ENCODE measurements at regions not wholly inside any gene's neighbourhood (a gene's known extent, or its start where the extent isn't known, plus 50 kb on each side); places are given as distances from the start of the nearest gene placed in this dataset.

DNA sequence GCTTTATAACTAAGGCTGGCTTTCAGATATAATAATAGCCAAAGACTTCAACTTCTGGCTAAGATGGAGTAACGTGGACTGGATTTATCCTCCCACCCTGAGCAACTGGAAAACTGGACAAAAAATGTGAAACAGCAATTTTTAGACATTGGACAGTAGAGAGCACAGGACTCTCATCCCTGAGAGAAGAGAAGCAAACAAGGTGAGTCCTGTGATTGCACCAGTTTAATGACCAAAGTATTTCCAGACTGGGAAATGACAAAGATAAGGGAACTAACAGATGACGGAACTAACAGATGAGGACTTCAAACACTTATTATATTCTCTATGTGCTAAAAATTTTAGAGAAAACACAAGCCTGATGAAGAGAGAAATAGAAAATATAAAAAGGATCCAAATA, 175.7 kb upstream of the SLC25A13 start:
- no peak for TF ChIP-seq EZH2 (IDR thresholded peaks at IDR 0.05; ENCODE audit: borderline replicate concordance, low read depth, low read length, poor library complexity, severe bottlenecking)
- TF ChIP-seq, protein P1, sequence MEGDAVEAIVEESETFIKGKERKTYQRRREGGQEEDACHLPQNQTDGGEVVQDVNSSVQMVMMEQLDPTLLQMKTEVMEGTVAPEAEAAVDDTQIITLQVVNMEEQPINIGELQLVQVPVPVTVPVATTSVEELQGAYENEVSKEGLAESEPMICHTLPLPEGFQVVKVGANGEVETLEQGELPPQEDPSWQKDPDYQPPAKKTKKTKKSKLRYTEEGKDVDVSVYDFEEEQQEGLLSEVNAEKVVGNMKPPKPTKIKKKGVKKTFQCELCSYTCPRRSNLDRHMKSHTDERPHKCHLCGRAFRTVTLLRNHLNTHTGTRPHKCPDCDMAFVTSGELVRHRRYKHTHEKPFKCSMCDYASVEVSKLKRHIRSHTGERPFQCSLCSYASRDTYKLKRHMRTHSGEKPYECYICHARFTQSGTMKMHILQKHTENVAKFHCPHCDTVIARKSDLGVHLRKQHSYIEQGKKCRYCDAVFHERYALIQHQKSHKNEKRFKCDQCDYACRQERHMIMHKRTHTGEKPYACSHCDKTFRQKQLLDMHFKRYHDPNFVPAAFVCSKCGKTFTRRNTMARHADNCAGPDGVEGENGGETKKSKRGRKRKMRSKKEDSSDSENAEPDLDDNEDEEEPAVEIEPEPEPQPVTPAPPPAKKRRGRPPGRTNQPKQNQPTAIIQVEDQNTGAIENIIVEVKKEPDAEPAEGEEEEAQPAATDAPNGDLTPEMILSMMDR (conservative IDR thresholded peaks at IDR 0.05; ENCODE audit: low read depth, low read length), result no peak
- Histone ChIP-seq H3K27ac (ENCODE audit: low read depth, low read length, poor library complexity, severe bottlenecking) (no peak overlapping the region), H3K4me3 (ENCODE audit: low read depth, low read length, poor library complexity, severe bottlenecking) (no peak overlapping the region), H3K9me3 (ENCODE audit: low read depth, low read length, poor library complexity, severe bottlenecking) (no peaks in the 10 kb centered on the region), H3K36me3 (ENCODE audit: insufficient read depth, low read length, poor library complexity, severe bottlenecking) (no peaks in the 10 kb centered on the region), H3K4me1 (ENCODE audit: insufficient read depth, low read length, poor library complexity, severe bottlenecking) (no peaks in the 10 kb centered on the region), H3K27me3 (replicated peaks; ENCODE audit: insufficient read depth, low read depth, low read length, poor library complexity) (no peaks in the 10 kb centered on the region)
- CTCF ChIA-PET, result no interaction called here
- POLR2A ChIA-PET (ENCODE audit: low non-redundant PET), result no interaction called here
- intact Hi-C loops (cut with micrococcal nuclease; ENCODE audit: unreplicated experiment), result no loop called here
- BruUV-seq (replicated peaks), result no TSS peak
- no peak for DNase-seq (ENCODE audit: low spot score)

DNA sequence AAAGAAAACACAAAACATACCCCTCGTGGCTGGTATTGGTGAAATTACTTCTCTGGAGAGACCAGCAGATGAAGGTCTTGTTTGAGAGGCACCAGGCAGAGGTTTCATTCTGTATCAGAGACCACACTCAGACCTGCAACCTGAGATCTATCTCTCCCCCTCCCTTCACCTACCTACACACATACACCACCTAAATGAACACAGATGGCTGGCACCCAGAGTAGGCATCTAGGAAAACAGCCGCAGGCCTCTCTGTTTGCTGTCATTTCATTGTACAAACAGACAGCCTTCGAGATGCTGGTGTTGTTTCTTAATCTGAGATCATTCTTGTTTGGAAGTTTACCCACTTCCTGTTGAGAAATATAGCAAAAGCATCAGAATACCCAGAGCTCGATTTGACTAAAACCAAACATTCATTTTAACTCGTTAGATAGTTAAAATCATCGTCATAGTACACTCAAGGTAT, 173.9 kb upstream of the SLC25A13 start:
- no peak for TF ChIP-seq EZH2 (IDR thresholded peaks at IDR 0.05; ENCODE audit: borderline replicate concordance, low read depth, low read length, poor library complexity, severe bottlenecking)
- TF ChIP-seq, protein P1 (conservative IDR thresholded peaks at IDR 0.05; ENCODE audit: low read depth, low read length), result no peak
- H3K36me3 ChIP-seq (ENCODE audit: insufficient read depth, low read length, poor library complexity, severe bottlenecking), result no peaks in the 10 kb centered on the region
- no peak for DNase-seq (ENCODE audit: low spot score)
- no peak overlapping the region for H3K27ac ChIP-seq (ENCODE audit: low read depth, low read length, poor library complexity, severe bottlenecking)
- no TSS peak for BruUV-seq (replicated peaks)
- no peaks in the 10 kb centered on the region for H3K27me3 ChIP-seq (replicated peaks; ENCODE audit: insufficient read depth, low read depth, low read length, poor library complexity)
- no peaks in the 10 kb centered on the region for H3K9me3 ChIP-seq (ENCODE audit: low read depth, low read length, poor library complexity, severe bottlenecking)
- ChIA-PET CTCF (no interaction called here), POLR2A (ENCODE audit: low non-redundant PET) (no interaction called here)
- H3K4me3 ChIP-seq (ENCODE audit: low read depth, low read length, poor library complexity, severe bottlenecking), result no peak overlapping the region
- H3K4me1 ChIP-seq (ENCODE audit: insufficient read depth, low read length, poor library complexity, severe bottlenecking), result no peaks in the 10 kb centered on the region
- intact Hi-C loops (cut with micrococcal nuclease; ENCODE audit: unreplicated experiment), result no loop called here

DNA sequence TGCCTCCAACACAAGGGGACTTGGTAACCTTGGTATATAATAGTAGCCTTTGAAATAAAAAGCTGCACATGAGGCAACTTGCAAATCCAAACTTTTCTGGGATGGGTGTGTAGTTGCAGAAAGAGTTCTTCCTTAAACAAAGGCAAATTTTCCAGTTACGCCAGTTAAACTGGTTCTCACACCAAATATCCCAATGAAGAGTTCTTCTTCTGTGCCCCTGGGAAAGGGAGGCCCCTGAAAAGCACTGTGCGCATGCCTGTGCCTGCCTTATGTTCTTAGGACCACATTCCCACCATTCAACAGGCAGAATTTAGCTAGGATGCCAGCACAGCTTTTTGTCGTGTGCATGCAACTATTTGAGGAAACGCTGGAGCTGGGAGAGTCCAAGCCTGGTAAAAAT, 164.8 kb upstream of the SLC25A13 start:
- H3K9me3 ChIP-seq (ENCODE audit: low read depth, low read length, poor library complexity, severe bottlenecking), result no peaks in the 10 kb centered on the region
- H3K27me3 ChIP-seq (replicated peaks; ENCODE audit: insufficient read depth, low read depth, low read length, poor library complexity), result no peaks in the 10 kb centered on the region
- POLR2A ChIA-PET (ENCODE audit: low non-redundant PET), result no interaction called here
- intact Hi-C loops (cut with micrococcal nuclease; ENCODE audit: unreplicated experiment), result no loop called here
- BruUV-seq (replicated peaks), result no TSS peak
- no peaks in the 10 kb centered on the region for H3K36me3 ChIP-seq (ENCODE audit: insufficient read depth, low read length, poor library complexity, severe bottlenecking)
- no peak overlapping the region for H3K27ac ChIP-seq (ENCODE audit: low read depth, low read length, poor library complexity, severe bottlenecking)
- TF ChIP-seq EZH2 (IDR thresholded peaks at IDR 0.05; ENCODE audit: borderline replicate concordance, low read depth, low read length, poor library complexity, severe bottlenecking), result no peak
- TF ChIP-seq, protein P1 (conservative IDR thresholded peaks at IDR 0.05; ENCODE audit: low read depth, low read length), result no peak
- no peak for DNase-seq (ENCODE audit: low spot score)
- H3K4me3 ChIP-seq (ENCODE audit: low read depth, low read length, poor library complexity, severe bottlenecking), result no peak overlapping the region
- no peaks in the 10 kb centered on the region for H3K4me1 ChIP-seq (ENCODE audit: insufficient read depth, low read length, poor library complexity, severe bottlenecking)
- CTCF ChIA-PET, result no interaction called here

All from A673 (cell line).